HG02759 (cell line): ENCODE measurements at regions not wholly inside any gene's neighbourhood (a gene's known extent, or its start where the extent isn't known, plus 50 kb on each side); places are given as distances from the start of the nearest gene placed in this dataset.
A peak's percentile ranks its signal among the peaks of the same experiment; 100 is the strongest.
"Not testable (repeated sequence)": the region's sequence is repeated elsewhere in the genome, so short reads cannot be mapped to it uniquely, and the experiment has no call there.

Experiments
- ATAC-seq: cut with Tn5 transposase; IDR thresholded peaks from one replicate; pipeline ENCODE4 v1.9.1; 2021; ENCODE audit warnings: mild to moderate bottlenecking, moderate library complexity; ENCODE audit not compliant: unreplicated experiment

DNA sequence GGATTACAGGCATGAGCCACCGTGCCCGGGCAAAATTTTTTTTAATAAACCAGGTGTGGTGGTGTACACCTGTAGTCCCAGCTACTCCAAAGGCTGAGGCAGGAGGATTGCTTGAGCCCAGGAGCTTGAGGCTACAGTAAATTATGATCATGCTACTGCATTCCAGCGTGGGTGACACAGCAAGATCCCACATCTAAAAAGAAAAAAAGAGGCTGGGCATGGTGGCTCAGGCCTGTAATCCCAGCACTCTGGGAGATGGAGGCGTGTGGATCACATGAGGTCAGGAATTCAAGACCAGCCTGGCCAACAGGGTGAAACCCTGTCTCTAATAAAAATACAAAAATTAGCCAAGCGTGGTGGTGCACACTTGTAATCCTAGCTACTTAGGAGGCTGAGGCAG lies 125.6 kb downstream of the ZNF281 start:
- ATAC-seq: not testable (repeated sequence)

GRCh38 chr1:200282497-200283122 lies 127.2 kb downstream of the ZNF281 start:
- no peak for ATAC-seq

GRCh38 chr1:200281201-200281835 lies 128.5 kb downstream of the ZNF281 start:
- no peak for ATAC-seq

- ATAC-seq: no peak
Measured at GRCh38 chr1:200279810-200280411, 129.9 kb downstream of the ZNF281 start.

DNA sequence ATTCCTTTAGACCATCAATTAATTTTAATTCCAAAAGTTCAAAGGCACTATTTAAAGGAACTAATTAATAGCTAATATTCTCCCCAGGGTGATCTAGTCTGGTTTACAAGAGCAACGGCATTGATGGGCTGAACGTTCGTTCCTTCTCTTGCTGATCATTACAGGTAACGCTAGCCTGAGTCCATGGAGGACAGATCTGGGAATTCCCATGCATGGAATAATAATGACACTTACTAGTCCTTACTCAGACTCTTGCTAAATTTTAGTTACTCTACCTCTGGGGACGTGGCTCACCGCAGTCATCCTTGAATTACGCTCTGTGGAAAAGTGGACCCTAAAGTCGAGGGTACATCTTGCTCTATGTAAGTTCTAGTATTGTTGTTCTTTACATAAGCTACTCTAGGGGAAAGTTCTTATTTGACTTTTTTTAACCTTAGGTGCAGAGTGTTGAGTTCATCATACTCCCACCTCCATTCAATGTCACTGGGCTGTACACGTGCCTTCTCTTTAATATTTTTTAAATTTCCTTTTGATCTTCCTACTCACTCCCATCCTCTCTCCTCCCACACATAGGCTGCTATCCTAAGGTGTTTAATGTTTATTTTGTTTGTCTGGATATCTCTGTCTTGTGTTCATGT lies 133.9 kb downstream of the ZNF281 start:
- ATAC-seq: no peak

DNA sequence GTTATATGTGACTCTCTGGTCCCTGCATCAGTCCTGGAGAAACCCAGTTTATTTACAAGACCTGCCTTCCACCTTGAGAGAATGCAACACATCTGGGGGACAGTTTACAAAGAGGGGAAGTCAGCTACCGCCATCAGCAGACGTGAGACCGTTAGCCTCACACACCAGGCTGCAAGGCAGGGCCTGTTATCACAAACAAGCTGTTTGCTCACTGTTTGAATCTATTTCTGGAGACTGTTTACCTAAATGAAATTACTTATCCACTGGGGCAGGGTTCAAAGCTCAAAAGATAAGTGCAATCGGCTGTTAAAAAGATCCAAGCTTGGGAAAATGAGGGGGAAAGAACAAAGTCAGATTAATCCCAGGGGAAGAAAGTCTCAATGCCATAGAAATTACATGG lies 134.4 kb downstream of the ZNF281 start:
- ATAC-seq: no peak

GRCh38 chr1:200274116-200274515 lies 135.7 kb downstream of the ZNF281 start:
- no peak for ATAC-seq

- ATAC-seq: no peak
Measured at GRCh38 chr1:200272481-200273068, 137.3 kb downstream of the ZNF281 start.

- ATAC-seq: no peak
Measured at GRCh38 chr1:200269256-200269655, 140.6 kb downstream of the ZNF281 start.

DNA sequence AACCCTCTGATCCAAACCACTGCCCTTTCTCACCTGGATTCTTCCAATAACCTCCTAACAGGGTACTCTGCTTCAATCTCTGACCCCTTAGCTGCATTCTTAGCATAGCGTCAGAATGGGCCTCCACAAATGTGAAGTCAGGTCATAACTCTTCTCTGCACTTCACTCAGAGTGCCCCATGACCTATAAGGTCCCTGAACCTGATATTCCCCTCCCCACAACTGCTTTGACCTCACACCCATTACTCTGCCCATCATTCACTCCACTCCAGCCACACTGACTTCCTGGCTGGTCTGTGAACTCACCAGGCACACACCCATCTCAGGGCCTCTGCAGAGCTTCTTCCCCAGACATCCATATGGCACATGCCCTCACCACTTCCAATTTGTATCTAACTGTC lies 141.9 kb downstream of the ZNF281 start:
- ATAC-seq: no peak

DNA sequence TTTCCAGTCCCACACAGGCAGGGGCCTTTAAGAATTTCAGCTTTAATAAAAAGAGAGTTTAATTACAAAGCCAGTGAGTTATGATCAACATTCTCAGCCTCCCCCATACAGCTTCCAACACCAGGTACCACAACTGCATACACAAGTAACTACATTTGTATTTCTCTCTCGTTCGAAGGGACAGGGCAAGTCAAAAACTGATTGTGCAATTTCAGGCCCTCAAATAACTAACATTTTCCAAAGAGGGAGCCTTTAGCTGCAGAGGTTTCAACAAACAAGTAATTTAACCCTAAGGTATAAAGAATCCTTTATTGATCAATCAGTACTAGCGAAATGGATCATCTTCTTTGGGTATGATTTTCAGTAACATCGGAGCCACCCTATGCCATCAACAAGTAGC lies 142.4 kb downstream of the ZNF281 start:
- ATAC-seq: no peak

DNA sequence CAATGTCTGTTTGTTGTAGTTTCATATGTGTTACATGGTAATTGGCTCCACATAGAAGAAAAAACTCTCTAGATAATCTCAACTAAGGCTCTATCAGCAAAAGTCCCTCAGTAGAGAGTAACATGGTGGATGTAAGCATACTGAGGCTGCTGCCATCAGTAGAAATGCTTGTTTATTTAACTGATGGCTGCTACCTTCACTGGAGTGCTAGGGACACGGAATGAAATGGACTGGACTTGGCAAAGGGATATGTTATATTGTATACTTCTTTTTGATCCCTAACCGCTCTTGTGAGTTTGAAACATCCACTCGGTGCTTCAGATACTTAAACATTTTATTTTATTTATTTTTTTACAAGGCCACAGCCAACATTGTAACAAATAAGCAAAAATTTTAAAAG lies 143.0 kb downstream of the ZNF281 start:
- ATAC-seq: no peak

DNA sequence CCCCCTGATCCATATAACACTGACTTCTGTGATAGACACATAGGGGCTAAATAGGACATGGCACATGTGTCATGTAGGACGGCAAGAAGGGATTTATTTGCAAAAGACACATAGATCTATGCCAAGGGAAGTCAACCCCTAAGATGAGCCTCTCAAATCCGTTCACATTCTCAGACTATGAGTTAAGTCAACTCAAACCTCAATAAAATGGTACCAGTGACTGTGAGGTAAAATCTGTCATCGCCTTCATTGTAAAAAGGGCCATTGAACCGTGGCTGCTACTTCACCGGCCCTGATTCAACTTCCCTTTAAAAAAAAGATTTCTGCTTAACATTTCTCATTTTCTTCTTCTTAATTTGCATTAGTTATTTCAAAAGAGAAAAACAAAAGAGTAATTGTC lies 144.0 kb downstream of the ZNF281 start:
- ATAC-seq: no peak

GRCh38 chr1:200265104-200265503 lies 144.7 kb downstream of the ZNF281 start:
- ATAC-seq: no peak

- ATAC-seq: no peak
Measured at GRCh38 chr1:200263203-200263602, 146.6 kb downstream of the ZNF281 start.

GRCh38 chr1:200262326-200262965 lies 147.4 kb downstream of the ZNF281 start:
- peak; percentile 93 for ATAC-seq

DNA sequence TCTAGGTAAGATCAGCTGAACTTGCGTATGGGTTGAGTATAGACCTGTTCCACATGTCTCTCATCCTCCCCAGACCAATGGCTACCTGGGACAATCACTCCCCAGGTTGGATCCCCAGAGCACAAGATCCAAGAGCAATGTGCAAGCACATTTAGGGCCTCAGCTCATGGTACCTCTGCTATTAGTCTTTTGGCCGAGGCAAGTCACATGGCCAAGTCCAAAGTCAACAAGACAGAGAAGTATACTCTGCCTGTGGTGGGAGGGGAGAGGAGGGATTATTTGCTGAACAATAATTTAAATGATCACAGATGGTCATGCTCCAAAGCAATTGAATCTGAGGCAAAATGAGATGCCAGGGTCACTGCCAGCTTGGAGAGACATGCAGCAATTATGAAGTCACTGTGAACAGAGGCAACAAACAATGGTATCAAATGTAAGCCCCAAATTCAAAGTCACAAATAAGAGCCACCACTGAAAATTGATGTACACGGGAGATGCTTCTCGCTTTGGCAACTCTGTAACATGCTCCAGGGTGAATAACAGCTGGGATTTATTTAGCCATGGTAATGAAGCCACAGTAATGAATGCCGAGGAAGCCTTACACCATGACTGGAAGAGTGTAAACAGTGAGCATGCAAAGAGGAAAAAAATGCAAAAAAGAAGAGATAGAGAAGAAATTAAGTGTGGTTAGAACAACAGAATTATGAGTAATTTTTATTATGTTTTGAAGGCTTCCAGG lies 149.1 kb downstream of the ZNF281 start:
- no peak for ATAC-seq

DNA sequence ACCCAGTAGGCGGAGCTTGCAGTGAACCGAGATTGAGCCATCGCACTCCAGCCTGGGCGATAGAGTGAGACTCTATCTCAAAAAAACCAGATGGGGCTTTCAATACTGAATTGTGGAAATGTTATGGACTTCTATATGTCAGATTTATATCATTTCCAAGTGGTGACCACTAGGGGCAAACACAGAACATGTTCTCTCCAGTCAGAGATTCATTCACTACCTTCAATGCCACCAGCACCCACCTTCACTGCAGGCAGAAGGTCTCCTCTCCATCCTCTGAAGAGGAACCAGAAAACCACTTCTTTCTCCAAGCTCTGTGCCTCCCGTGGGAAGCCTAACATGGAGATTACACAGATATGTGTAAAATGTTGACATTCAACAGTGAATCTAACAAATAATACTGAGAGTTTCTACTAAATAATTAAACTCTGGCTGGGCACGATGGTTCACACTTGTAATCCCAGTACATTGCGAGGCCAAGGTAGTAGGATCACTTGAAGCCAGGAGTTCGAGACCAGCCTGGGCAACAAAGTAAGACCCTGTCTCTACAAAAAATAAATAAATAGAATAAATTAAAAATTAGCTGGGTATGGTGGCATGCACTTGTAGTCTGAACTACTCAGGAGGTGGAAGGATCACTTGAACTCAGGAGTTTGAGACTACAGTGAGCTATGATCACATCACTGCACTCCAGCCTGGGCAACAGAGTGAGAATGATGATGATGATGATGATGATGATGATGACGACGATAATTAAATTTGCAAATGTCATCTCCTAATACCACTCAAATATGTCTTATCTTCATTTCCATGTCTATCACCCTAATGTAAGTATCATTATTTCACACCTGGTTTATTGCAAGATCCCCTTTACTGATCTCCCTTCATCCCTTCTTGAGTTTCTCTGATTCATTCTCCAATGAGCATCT lies 151.1 kb downstream of the ZNF281 start:
- peak; percentile 54 for ATAC-seq

DNA sequence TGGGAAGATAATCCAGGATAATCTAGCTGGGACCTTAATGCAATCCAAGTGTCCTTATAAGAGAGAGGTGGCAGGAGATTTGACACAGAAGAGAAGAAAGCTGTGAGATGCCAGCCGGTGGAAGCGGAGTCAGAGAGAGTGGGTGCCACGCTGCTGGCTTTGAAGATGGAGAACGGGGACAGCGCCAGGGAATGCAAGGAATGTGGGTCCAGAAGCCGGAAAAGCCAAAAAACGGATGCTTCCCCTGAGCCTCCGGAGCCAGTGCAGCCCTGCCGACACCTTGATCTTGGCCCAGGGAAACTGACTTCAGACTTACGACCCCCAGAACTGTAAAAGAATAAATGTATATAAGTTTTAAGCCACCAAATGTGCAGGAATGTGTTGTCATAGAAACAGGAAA lies 152.6 kb downstream of the ZNF281 start:
- ATAC-seq: no peak
